ENCODE measurements at regions not wholly inside any gene's neighbourhood (a gene's known extent, or its start where the extent isn't known, plus 50 kb on each side); places are given as distances from the start of the nearest gene placed in this dataset.

GRCh38 chr3:94459167-94459566, 396.3 kb downstream of the NSUN3 start:
- TF ChIP-seq CTCF (conservative IDR thresholded peaks at IDR 0.05), result no peak
- no peak overlapping the region for H3K27ac ChIP-seq

DNA sequence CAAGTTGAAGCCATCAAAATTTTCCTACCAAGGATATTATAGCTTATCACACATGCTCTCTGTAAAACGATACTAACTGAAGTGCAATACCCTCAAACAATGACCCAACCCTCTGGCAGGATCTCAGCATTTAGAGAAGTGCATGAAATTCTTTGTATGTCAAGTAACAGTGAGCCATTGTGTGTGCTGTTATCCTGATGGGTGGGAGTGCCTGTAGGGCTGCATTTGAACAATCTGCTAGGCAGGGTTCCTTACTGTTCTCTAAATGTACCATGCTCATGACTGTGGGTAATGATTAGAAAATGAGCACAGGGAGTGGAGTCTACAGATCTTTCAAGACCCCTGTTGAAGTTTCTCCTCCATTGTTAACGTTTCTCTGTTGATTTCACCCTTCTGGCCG, 398.1 kb downstream of the NSUN3 start:
- no peak overlapping the region for H3K27ac ChIP-seq
- no peak for TF ChIP-seq CTCF (conservative IDR thresholded peaks at IDR 0.05)

DNA sequence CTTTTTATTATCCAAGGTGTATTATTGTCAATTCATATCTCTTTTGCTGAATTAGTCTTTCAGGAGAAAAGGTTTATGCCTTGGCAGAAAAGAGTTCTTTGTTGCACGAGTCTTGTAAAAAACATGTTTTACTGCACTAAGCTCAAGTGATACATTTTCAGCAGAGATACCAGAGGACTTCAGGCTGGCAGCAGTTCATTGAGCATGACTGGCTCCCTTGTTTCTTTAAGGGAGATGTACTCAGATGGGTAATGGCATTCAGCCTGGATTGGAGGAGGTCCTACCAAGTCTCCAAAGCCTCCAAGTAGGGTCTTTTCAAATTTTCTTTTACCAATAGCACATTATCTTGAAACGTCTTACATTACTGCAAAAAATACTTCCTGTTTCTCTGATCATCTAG, 400.1 kb downstream of the NSUN3 start:
- no peak overlapping the region for H3K27ac ChIP-seq
- TF ChIP-seq CTCF (conservative IDR thresholded peaks at IDR 0.05), result no peak

DNA sequence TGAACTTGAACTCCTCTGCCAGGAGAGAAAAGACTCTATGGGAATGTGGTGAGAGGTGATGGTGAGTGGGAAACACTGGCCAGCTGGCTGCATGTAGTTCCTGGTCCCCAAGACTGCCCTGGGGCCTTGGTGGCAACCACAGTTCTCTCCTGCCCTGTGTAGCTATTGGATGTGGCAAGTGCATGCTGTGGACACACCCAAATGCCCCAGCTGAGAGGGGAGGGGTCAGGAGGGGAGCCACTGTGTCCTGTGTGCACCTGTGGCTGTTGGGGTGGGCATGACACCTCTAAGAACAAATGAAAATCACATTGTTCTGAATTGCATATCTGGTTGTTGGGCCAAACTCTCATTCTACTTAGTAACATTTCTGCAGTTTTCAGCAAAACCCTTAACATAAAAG, 409.6 kb downstream of the NSUN3 start:
- TF ChIP-seq CTCF (conservative IDR thresholded peaks at IDR 0.05), result no peak
- no peak overlapping the region for H3K27ac ChIP-seq

- no peak for TF ChIP-seq CTCF (conservative IDR thresholded peaks at IDR 0.05)
Measured at GRCh38 chr3:94481226-94481898, 418.5 kb downstream of the NSUN3 start.

GRCh38 chr3:94482686-94483085, 419.8 kb downstream of the NSUN3 start:
- H3K27ac ChIP-seq, result no peak overlapping the region
- no peak for TF ChIP-seq CTCF (conservative IDR thresholded peaks at IDR 0.05)

More at GRCh38 chr3:94481226-94481898, 418.5 kb downstream of the NSUN3 start:
- H3K27ac ChIP-seq, result no peak overlapping the region; the same call in 1 of the 2 replicates

DNA sequence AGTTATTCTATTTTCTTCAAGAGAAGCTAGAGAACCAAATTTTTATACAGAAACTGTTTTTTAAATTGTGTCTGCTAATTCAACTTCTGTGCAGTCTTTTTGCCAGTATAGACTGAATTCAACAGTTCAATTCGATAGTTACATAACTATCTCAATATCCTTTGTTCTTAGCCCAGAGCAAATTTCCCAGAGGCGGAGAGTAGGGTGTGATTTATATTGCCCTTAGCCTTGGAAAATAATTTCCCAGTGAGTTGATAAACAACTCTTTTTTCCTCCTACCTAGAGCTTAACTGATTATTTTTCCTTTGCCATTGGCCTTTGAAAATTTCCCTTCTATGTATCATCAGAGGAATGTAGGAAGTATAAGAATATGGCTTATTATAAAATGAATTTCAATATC, 420.5 kb downstream of the NSUN3 start:
- H3K27ac ChIP-seq, result no peak overlapping the region
- TF ChIP-seq CTCF (conservative IDR thresholded peaks at IDR 0.05), result no peak
